ENCODE measurements at regions not wholly inside any gene's neighbourhood (a gene's known extent, or its start where the extent isn't known, plus 50 kb on each side); places are given as distances from the start of the nearest gene placed in this dataset.

GRCh38 chr16:85187886-85188285, 75.6 kb upstream of the CIBAR2 start:
- DNase-seq (ENCODE audit: low spot score) = no peak

DNA sequence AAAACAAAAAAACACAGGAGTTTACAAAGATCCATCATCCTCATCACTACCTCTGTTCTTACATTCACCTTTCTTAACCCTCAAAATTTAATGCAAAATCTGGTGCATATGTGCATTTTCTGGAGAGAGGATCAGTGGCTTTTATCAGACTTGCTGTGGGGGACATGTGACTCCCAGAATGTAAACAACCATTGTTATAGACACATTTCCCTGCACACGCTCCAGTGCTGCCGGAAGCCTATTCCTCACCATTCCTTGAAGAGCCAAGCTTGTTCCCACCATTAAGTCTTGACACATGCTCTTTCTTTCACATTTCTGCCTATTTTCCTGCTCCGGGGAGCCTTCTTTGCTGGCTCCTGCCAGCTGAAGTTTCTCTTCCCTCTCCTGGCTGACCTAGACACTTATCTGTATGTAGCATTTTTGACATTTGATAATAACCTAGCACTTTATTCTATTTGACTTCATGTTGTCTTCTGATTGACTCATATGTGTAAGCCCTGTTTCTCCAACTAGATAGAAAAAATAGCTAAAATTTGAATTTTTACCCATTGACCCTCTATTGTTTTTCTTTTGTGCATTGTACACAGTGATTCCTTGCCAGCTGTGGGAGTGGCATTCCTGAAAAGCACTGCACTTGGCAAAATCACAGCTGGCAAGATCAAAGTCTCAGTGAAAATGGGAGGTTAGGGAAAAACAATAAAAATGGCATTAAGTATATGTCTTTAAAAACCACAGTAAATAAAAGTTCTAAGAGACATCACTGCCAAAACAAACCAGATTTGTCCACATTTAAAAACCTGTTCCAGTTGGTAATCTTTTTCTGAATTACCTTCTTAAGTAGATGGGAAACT, 76.8 kb upstream of the CIBAR2 start:
- DNase-seq (ENCODE audit: low spot score) = no peak

DNA sequence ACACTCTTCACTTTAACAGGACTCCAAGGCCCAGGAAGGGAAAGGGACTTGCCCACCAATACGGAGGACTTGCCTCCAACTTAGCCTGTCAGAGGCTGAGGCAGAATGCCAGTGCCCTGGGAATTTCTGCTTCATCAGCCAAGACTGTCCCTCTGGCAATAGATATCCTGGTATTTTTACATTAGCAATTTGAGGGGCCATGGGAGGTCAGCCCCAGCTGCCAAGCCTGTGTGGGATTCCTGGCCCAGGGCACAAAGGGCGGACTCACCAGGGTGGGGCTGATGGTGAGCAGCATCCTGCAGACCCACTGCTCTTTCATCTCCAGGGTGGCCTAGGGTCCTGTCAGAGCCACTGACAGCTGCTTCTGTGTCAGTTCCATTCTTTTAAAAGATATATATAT, 78.3 kb upstream of the CIBAR2 start:
- no peak for DNase-seq (ENCODE audit: low spot score)

DNA sequence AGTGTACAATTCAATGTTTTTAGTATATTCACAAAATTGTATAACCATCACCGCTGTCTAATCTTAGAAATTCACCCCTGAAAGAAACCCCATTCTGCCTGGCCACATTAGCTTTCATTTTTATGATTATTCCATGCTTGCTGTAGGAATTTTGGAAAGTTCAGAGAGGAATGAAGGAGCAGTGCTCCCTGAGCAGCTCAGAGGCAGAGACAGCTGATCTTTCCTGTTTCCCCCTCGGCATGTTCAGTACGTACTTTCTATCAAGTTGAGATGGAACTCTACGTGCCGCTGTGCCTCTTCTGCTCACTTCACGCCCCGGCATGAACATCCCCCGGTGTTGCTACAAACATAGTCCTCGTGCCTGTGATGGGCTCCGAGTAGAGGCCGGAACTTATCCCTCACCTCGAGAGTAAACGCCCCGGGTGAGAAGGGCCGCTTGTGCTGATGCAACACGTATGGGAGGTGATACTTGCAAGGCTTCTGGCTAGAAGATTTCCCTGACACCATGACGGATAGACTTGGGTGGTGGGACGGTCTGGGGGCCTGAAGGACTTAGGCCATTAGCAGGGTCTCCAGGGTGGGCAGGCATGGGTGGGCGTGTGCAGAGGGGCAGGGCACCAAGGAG, 79.2 kb upstream of the CIBAR2 start:
- DNase-seq (ENCODE audit: low spot score) = no peak

DNA sequence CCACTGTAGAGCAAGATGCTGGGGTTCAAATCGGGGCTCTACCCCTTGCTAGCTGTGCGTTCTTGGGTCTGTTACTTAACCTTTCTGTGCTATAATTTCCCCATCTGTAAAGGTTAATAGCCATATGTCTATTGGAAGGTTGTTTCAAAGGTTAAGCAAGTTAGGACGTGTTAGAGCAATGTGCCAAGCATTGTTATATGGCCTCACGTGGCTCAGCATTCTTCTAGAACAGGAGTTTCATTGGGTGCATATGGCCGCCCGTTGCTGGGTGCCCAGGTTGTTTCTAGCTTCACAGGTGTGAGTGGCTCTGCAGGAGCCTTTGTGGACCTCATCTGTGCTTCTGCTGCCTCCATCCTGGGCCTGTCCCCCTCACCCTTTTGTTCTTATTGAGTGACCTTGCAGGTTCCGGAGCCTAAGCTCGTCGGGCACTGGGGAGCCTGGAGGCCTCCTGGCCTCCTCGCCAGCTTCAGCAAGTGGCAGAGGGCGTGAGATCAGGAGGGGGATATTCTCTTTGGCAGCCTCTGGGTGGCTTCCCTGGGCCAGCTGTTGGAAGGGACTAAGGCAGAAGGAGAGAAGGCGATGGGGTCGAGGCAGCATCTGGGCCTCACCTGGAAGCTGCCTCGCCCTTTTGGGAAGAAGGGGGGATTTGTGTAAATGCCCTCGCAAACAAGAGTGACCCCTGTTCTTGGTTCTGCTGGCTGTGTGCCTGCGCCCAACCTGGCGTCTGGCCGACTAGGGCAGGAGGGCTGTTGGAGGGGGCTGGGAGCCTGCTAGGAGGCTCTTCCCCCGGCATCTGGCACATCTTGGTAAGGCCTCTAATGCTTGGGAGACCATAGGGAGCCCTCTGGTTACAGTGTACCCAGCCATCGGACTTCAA, 80.2 kb upstream of the CIBAR2 start:
- no peak for DNase-seq (ENCODE audit: low spot score)

GRCh38 chr16:85193115-85193493, 80.8 kb upstream of the CIBAR2 start:
- no peak for DNase-seq (ENCODE audit: low spot score)

DNA sequence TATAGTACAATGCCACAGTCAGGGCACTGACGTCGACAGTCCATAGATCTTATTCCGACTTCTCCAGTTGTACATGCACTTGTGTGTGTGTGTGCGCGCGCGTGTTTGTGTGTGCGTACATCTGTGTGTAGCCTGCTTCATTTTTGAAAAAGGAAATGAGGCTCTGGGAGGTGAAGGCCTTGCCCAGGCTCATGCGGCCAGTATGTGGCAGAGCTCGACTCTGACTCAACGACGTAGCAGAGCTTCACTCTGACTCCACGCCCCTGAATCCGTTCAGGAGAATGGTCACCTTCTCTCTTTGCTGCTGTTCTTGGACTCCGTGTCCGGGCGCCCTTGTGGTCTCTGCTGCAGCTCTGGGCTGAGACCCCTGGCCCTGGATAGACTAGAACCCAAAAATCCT, 81.6 kb upstream of the CIBAR2 start:
- no peak for DNase-seq (ENCODE audit: low spot score)

DNA sequence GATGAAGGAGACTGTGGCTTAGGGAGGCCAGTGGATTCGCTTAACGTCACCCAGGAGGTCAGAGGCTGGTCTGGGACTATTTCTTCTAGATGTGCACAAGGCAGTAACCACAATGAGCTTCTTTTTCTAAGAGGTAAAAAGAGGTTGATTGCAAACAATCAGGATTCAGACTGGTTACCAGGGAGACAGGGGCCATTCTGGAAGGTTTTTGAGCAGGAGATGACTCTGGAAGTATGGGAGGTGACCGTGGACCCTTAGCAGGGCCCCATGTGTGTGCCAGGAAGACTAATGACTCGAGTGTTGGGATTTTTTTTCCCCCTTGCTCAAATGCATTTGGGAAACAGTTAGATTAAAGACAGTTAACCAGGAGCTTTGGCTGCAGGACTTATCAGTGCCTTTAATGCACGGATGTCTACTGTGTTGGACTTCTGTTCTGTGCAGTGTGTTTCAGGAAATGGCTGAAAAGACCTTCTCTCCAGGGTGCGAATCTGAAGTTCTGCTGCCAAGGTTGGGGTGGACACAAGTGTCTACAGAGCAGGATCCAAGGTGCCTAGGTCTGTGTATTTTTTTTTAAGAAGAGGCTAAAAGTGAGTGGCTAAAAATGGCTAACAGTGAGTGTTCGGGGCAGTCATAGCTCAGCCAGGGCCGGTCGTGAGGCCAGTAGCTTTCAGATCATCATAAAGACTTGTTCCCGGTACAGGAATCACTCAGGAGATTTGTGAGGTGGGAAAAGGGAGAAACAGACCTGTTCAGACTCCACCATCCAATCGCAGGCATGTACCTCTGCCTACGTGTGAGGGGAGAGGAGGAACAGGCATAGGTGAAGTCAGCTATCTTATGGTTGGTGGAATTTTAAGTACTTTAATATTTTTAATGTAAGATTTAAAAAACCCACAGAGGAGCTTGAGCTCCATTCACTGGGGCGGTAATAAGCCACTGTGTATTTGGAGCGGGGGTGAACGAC, 82.3 kb upstream of the CIBAR2 start:
- no peak for DNase-seq (ENCODE audit: low spot score)

GRCh38 chr16:85195271-85195647, 83.0 kb upstream of the CIBAR2 start:
- no peak for DNase-seq (ENCODE audit: low spot score)

DNA sequence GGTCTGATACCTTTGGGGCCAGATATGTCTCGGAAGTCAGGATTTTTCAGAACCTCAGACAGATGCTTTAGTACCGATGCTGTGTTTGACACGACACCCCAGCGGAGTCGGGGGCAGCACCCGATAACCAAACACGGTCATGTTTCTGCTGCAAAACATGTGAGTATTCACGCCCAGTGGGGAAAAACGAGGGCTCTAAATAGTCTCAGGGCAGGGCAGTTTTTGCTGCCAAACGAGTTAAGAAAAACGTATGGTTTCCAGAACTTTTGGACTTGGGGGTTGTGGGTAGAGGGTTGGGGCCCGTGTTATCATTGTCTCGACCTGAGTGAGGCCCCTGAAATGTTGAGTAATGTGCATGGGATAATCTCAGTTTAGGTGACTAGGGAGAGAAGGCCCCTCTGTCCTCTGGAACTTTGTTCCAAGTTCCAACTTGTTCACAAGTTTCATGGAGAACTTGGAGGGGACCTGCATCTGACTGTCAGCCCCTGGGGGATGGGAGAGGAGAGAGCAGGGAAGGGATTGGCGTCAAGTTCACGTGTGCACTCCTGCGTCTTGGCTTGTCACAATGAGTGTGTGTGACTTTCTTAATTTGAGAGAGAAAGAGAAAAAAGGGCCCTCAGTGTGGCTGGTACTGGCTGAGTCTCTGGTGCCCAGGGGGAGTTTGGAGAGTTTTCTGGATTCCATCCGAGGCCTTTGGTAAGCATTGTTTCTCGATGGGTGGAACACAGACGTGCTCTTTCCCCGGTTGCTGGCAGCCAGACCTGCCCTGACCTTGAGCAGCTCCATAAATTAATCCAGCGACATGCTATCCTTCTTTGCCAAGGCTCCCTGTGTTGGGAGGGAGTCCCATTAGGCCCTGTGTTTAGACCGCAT, 83.9 kb upstream of the CIBAR2 start:
- DNase-seq (ENCODE audit: low spot score) = no peak

DNA sequence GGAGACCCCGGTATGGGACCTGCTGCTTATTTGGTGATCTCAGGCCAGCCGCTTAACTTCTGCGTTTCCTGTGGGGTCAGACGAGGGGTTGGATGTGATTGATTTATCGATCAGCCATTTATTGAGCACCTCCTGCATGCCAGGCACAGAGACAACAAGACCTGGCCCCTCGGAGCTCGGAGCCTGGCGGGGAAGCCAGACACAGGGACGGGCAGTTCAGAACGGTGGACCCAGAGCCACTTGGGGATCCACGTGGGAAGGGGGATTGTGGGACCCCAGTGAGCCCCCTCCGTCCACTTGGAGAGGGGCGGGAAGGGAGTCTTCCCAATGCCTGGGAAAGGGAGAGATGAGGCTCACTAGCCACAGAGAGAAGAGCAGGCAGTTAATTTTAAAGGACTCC, 84.7 kb upstream of the CIBAR2 start:
- no peak for DNase-seq (ENCODE audit: low spot score)

DNA sequence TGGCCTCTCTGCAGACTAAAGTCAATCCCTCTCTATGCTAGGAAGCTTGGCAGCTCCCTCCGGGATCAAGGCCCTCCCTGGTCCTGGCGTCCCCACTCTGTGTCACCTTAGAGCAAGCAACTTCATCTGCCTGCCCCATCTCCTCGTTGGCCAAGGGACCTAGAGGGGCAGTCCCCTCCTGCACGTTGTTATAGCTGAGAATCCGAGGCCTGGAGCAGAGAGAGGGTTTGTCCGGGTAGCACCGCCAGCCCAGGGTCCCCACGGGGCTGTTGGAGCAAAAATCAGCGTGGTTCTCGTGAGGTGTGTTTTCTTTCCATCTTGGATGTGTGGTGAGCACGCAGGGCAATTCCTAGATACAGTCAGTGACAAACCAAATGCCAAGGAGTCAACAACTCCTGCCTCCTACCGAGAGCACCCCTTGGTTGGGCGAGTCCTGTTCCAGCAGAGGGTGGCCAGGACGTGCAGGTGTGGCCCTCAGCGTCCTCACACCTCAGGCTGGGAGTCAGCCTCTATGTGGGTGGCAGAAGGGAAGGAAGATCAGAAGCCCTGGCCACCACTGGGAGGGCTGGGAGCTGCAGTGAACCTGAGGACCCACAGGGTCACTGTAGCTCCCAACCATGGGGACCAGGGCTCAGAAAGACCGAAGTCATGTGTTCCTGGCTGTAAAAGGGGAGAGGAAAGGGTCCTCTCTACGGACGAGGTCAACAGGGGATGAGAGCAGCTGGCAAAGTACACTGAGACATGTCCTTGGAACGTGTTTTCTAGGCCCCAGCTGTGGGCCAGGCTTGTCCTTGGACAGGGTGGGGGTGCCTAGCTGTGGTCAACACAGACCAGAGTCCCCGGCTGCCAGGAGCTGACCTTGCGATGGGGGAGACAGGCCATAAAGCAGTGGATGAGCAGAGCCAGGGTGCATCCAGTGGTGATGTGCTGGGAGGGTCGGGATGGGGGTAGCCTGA, 85.6 kb upstream of the CIBAR2 start:
- DNase-seq (ENCODE audit: low spot score) = no peak

DNA sequence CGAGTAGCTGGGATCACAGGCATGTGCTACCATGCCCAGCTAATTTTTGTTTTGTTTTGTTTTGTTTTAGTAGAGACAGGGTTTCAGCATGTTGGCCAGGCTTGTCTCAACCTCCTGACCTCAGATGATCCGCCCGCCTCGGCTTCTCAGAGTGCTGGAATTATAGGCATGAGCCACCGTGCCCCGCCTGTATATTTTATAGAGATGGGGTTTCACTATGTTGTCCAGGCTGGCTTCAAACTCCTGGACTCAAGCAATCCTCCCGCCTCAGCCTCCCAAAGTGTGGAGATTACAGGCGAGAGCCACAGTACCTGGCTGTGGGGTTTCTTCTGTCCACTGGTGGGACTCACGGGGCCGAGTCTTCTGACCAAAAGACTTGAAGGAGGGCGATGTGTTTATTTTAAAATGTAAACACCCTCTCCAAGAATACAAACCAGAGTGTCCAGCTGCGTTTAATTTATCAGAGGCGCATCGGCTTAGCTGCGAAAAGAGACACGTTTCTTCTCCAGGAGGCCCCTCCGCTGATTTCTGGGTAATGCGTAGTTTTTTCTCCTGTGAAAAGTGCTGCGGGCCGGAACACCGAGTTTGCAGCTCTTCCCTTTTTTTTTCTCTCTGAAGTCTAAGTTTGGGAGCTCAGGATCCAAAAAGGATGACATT, 86.9 kb upstream of the CIBAR2 start:
- no peak for DNase-seq (ENCODE audit: low spot score)

- no peak for DNase-seq (ENCODE audit: low spot score)
These were observed 87.6 kb upstream of the CIBAR2 start for GRCh38 chr16:85199880-85200279.

- DNase-seq (ENCODE audit: low spot score) = no peak
These were observed 88.4 kb upstream of the CIBAR2 start for GRCh38 chr16:85200471-85201278.

GRCh38 chr16:85201574-85201973, 89.3 kb upstream of the CIBAR2 start:
- no peak for DNase-seq (ENCODE audit: low spot score)

- no peak for DNase-seq (ENCODE audit: low spot score)
These were observed 89.9 kb upstream of the CIBAR2 start for GRCh38 chr16:85202051-85202601.
